Fibroblast of lung (primary cell): ENCODE measurements at regions not wholly inside any gene's neighbourhood (a gene's known extent, or its start where the extent isn't known, plus 50 kb on each side); places are given as distances from the start of the nearest gene placed in this dataset.

Experiments
- DNase-seq, 2 donors: peaks; one replicate each; pipeline versions ENCODE4 v3.0.0 to v3.0.0-alpha.2; 2010; ENCODE audit warnings: low read depth in 2 of 2
- H2AFZ ChIP-seq: 2 replicates; pipeline ENCODE4 v1.5.1; 2012; ENCODE audit warnings: low read length, control low read depth, inconsistent platforms
- H3K27ac ChIP-seq: 2 replicates; pipeline ENCODE4 v1.5.1; 2011; ENCODE audit warnings: low read length, control low read depth; ENCODE audit not compliant: insufficient read depth
- H3K27me3 ChIP-seq: 2 replicates; pipeline ENCODE4 v1.5.1; 2011; ENCODE audit warnings: mild to moderate bottlenecking, low read length; ENCODE audit not compliant: control insufficient read depth, insufficient read depth
- H3K36me3 ChIP-seq: 2 replicates; pipeline ENCODE4 v1.5.1; 2011; ENCODE audit warnings: low read length; ENCODE audit not compliant: control insufficient read depth, insufficient read depth
- H3K4me1 ChIP-seq: 2 replicates; pipeline ENCODE4 v1.5.1; 2011; ENCODE audit warnings: low read length; ENCODE audit not compliant: control insufficient read depth, insufficient read depth; ENCODE audit errors: extremely low read depth
- H3K4me2 ChIP-seq: 2 replicates; pipeline ENCODE4 v1.5.1; 2011; ENCODE audit warnings: low read length, control low read depth; ENCODE audit not compliant: insufficient read depth; ENCODE audit errors: extremely low read depth
- H3K4me3 ChIP-seq, 4 experiments: fragments of 200-600 bp in 1 of 4; sonication (generic) in 1 of 4; replicated peaks in 1 of 4; 2 replicates each; pipeline ENCODE4 v1.5.1; 2011 to 2016; ENCODE audit warnings: low read length in 4 of 4, low read depth in 3 of 4, mild to moderate bottlenecking in 3 of 4, control low read depth in 2 of 4, inconsistent platforms in 1 of 4, mixed read lengths in 1 of 4; ENCODE audit not compliant: insufficient read depth in 1 of 4; ENCODE audit errors: control extremely low read depth in 1 of 4
- H3K79me2 ChIP-seq: 2 replicates; pipeline ENCODE4 v1.5.1; 2012; ENCODE audit warnings: mild to moderate bottlenecking, low read length, inconsistent platforms; ENCODE audit not compliant: control insufficient read depth, insufficient read depth
- H3K9ac ChIP-seq: 2 replicates; pipeline ENCODE4 v1.5.1; 2011; ENCODE audit warnings: mild to moderate bottlenecking, low read length, control low read depth; ENCODE audit not compliant: insufficient read depth
- H3K9me3 ChIP-seq: 2 replicates; pipeline ENCODE4 v1.5.1; 2012; ENCODE audit warnings: low read depth, low read length; ENCODE audit not compliant: control insufficient read depth, insufficient read depth
- H4K20me1 ChIP-seq: 2 replicates; pipeline ENCODE4 v1.5.1; 2011; ENCODE audit warnings: low read length; ENCODE audit not compliant: control insufficient read depth, insufficient read depth; ENCODE audit errors: extremely low read depth
- CTCF ChIP-seq, 2 donors: IDR thresholded peaks in 1 of 2; conservative IDR thresholded peaks in 1 of 2; 1 replicate in 1 of 2; 2 replicates in 1 of 2; pipeline ENCODE4 v1.5.1; 2011 to 2012; ENCODE audit warnings: low read length in 2 of 2, control low read depth in 1 of 2, inconsistent platforms in 1 of 2, low read depth in 1 of 2, mild to moderate bottlenecking in 1 of 2
- EZH2 ChIP-seq: IDR thresholded peaks from 2 replicates; pipeline ENCODE4 v1.5.1; 2012; ENCODE audit warnings: low read length, control low read depth, mild to moderate bottlenecking; ENCODE audit errors: missing control alignments

- Histone ChIP-seq H3K79me2 (no peaks in the 10 kb centered on the region), H3K27ac (no peak overlapping the region), H3K9me3 (no peaks in the 10 kb centered on the region), H3K4me3 (no peak overlapping the region), H4K20me1 (no peaks in the 10 kb centered on the region), H3K36me3 (no peaks in the 10 kb centered on the region), H2AFZ (no peak overlapping the region), H3K4me2 (no peak overlapping the region), H3K27me3 (no peaks in the 10 kb centered on the region), H3K9ac (no peak overlapping the region), H3K4me1 (no peaks in the 10 kb centered on the region)
- no peak for DNase-seq
- TF ChIP-seq CTCF (conservative IDR thresholded peaks at IDR 0.05 in 1 of 2, IDR thresholded peaks at IDR 0.05 in 1 of 2; ENCODE audit: low read depth in 1 of 2, low read length in 2 of 2) (no peak), EZH2 (no peak)
Observed at GRCh38 chr10:129078346-129078745, 388.7 kb upstream of the MGMT start.

GRCh38 chr10:129078746-129079145, 388.3 kb upstream of the MGMT start:
- Histone ChIP-seq H3K27me3 (no peaks in the 10 kb centered on the region), H3K4me2 (no peak overlapping the region), H3K4me3 (no peak overlapping the region), H3K27ac (no peak overlapping the region), H2AFZ (no peak overlapping the region), H3K9me3 (no peaks in the 10 kb centered on the region), H4K20me1 (no peaks in the 10 kb centered on the region), H3K36me3 (no peaks in the 10 kb centered on the region), H3K4me1 (no peaks in the 10 kb centered on the region), H3K9ac (no peak overlapping the region), H3K79me2 (no peaks in the 10 kb centered on the region)
- no peak for DNase-seq
- no peak for TF ChIP-seq EZH2
- TF ChIP-seq CTCF (conservative IDR thresholded peaks at IDR 0.05 in 1 of 2, IDR thresholded peaks at IDR 0.05 in 1 of 2; ENCODE audit: low read depth in 1 of 2, low read length in 2 of 2) = no peak

GRCh38 chr10:129079705-129080104, 387.3 kb upstream of the MGMT start:
- no peak overlapping the region for H3K4me3 ChIP-seq
- TF ChIP-seq EZH2 (no peak), CTCF (conservative IDR thresholded peaks at IDR 0.05 in 1 of 2, IDR thresholded peaks at IDR 0.05 in 1 of 2; ENCODE audit: low read depth in 1 of 2, low read length in 2 of 2) (no peak)
- no peaks in the 10 kb centered on the region for H3K36me3 ChIP-seq
- H3K79me2 ChIP-seq = no peaks in the 10 kb centered on the region
- H3K4me2 ChIP-seq = no peak overlapping the region
- no peaks in the 10 kb centered on the region for H3K27me3 ChIP-seq
- H3K27ac ChIP-seq = no peak overlapping the region
- H3K9me3 ChIP-seq = no peaks in the 10 kb centered on the region
- H3K9ac ChIP-seq = no peak overlapping the region
- no peak overlapping the region for H2AFZ ChIP-seq
- H4K20me1 ChIP-seq = no peaks in the 10 kb centered on the region
- no peak for DNase-seq
- H3K4me1 ChIP-seq = no peaks in the 10 kb centered on the region
